OCI-LY1 (cell line): ENCODE measurements at regions not wholly inside any gene's neighbourhood (a gene's known extent, or its start where the extent isn't known, plus 50 kb on each side); places are given as distances from the start of the nearest gene placed in this dataset.

Source experiments
- CTCF ChIP-seq: fragments of 200-600 bp; sonication (generic), shearing (Covaris generic); IDR thresholded peaks from 2 replicates; pipeline ENCODE4 v1.5.1; 2017; ENCODE audit warnings: mild to moderate bottlenecking, antibody characterized with exemption, low read length, moderate library complexity, mixed read lengths
- EZH2 ChIP-seq: fragments of 200-600 bp; sonication (generic), shearing (Covaris generic); IDR thresholded peaks from 2 replicates; pipeline ENCODE4 v1.8.0; 2017; ENCODE audit warnings: borderline replicate concordance, mixed run types, mild to moderate bottlenecking, antibody characterized with exemption, low read length, moderate library complexity, mixed read lengths

GRCh38 chr3:20984594-20985205 lies 766.3 kb downstream of the ZNF385D start:
- no peak for TF ChIP-seq CTCF
- TF ChIP-seq EZH2: no peak
